ENCODE measurements at regions not wholly inside any gene's neighbourhood (a gene's known extent, or its start where the extent isn't known, plus 50 kb on each side); places are given as distances from the start of the nearest gene placed in this dataset.

DNA sequence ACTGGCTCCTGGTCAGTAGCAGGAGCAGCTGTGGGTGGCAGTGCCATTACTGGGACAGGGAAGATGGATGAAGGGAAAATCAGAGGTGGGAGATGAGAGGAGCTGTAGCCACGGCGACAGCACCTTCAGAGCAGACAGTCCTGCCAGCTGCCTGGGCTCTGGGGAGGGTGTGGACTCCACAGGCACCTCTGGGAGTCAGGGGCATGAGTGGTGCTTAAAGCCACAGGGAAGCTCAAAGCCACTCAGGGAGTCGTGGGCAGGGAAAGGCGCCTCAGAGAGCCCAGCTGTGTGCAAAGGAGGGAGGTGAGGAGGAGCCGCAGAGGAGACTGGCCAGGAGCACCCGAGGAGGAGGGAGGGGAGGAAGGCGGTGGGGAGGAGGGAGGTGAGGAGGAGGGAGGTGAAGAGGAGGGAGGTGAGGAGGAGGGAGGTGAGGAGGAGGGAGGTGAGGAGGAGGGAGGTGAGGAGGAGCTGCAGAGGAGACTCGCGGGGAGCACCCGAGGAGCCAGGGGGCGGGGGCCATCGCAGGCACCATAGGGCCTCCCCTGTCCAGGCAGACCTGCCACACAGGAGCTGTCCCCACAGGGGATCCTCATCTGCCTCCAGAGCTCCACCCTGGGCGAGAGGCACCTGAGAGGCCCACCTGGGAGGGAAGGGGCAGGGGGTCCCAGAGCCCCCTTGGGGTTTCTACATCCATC lies 977.6 kb downstream of the BRD1 start:
- Histone ChIP-seq H3K9me3 (no peaks in the 10 kb centered on the region), H3K4me3 (no peak overlapping the region), H3K4me1 (no peaks in the 10 kb centered on the region), H3K27ac (no peak overlapping the region), H3K36me3 (no peaks in the 10 kb centered on the region), H3K27me3 (peaks cover 0 to 29% (median 0%) of the 10 kb centered on the region in 4 donors)
- TF ChIP-seq CTCF (IDR thresholded peaks at IDR 0.05) (no peak), POLR2A (IDR thresholded peaks at IDR 0.05) (no peak)
- 50 to 59% methylated on average over 11 to 12 of the region's 13 CpGs for WGBS, 2 donors
- DNase-seq, result no peak
- intact Hi-C loops (cut with DNase I), result no loop called here

DNA sequence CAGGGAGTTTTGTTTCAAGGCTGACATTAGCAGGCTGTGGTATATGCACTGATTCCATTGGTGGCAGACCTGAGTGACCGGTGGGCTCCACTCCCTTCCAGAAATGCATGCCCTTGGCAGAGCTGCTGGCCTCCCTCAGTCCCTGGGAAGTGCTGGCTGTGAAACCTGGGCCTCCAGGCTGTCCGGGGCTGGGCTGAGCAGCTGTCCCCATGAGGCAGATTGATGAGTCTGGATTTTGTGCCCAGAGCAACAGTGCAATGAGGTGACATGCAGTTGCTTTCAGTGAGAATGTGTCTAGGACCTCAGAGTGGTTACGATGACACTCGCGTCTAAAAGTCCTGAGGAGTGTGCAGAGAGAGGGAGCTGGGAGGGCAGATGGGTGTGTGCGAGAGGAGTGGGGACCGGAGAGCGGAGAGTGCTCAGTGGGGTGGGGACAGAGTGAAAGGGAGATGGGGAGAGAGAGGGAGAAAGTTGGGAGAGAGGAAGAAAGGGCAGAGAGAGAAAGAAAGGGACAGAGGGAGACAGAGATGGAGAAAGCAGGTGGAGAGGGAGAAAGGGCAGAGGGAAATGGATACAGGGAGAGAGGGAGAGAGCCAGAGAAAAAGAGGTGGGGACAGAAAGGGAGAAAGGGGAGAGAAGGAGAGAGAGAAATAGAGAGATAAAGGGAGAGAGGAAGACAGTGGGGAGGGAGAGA lies 978.3 kb downstream of the BRD1 start:
- WGBS, 2 donors, result 53 to 71% methylated on average over 6 of the region's 8 CpGs
- H3K27me3 ChIP-seq, result peaks cover 0 to 36% (median 0%) of the 10 kb centered on the region in 4 donors
- no peak overlapping the region for H3K4me3 ChIP-seq
- no peaks in the 10 kb centered on the region for H3K4me1 ChIP-seq
- intact Hi-C loops (cut with DNase I), result no loop called here
- DNase-seq, result no peak
- no peaks in the 10 kb centered on the region for H3K36me3 ChIP-seq
- no peak overlapping the region for H3K27ac ChIP-seq
- TF ChIP-seq POLR2A (IDR thresholded peaks at IDR 0.05), result no peak
- TF ChIP-seq CTCF (IDR thresholded peaks at IDR 0.05), result no peak
- no peaks in the 10 kb centered on the region for H3K9me3 ChIP-seq

DNA sequence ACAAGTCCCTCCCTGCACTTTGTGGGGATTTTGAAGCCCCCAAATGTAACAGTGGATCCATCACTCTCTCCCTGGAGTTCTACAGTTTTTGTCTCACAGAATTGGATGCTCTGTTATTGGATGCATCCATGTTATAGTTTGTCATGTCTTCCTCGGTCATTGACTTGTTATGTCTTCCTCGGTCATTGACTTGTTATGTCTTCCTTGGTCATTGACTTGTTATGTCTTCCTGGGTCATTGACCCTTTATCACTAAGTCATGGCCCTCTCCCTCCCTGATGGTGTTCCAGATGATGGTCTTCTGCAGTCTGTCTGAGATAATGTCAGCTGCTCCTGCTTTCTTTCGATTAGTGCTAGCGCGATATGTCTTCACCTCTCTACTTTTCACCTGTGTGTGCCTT lies 981.5 kb downstream of the BRD1 start:
- no peaks in the 10 kb centered on the region for H3K36me3 ChIP-seq
- H3K27me3 ChIP-seq, result peaks cover 0 to 45% (median 0%) of the 10 kb centered on the region in 4 donors
- H3K4me1 ChIP-seq, result no peaks in the 10 kb centered on the region
- H3K9me3 ChIP-seq, result no peaks in the 10 kb centered on the region
- WGBS, 2 donors, result 70 to 82% methylated on average over 5 of the region's 5 CpGs
- no peak overlapping the region for H3K27ac ChIP-seq
- intact Hi-C loops (cut with DNase I), result no loop called here
- H3K4me3 ChIP-seq, result no peak overlapping the region
- DNase-seq, result no peak
- TF ChIP-seq CTCF (IDR thresholded peaks at IDR 0.05) (no peak), POLR2A (IDR thresholded peaks at IDR 0.05) (no peak)

- no peaks in the 10 kb centered on the region for H3K9me3 ChIP-seq
- 64 to 72% methylated on average over 3 to 6 of the region's 29 CpGs for WGBS, 2 donors
- intact Hi-C loops (cut with DNase I), result no loop called here
- H3K4me1 ChIP-seq, result no peaks in the 10 kb centered on the region
- no peaks in the 10 kb centered on the region for H3K36me3 ChIP-seq
- no peak overlapping the region for H3K4me3 ChIP-seq
- no peak for DNase-seq
- TF ChIP-seq POLR2A (IDR thresholded peaks at IDR 0.05) (no peak), CTCF (IDR thresholded peaks at IDR 0.05) (no peak)
- peaks cover 0 to 41% (median 0%) of the 10 kb centered on the region in 4 donors for H3K27me3 ChIP-seq
- H3K27ac ChIP-seq, result no peak overlapping the region
Observed at GRCh38 chr22:48845356-48845936, 982.2 kb downstream of the BRD1 start.

GRCh38 chr22:48844056-48844675 lies 983.5 kb downstream of the BRD1 start:
- Histone ChIP-seq H3K27ac (no peak overlapping the region), H3K27me3 (peaks cover 0 to 50% (median 0%) of the 10 kb centered on the region in 4 donors), H3K9me3 (no peaks in the 10 kb centered on the region), H3K4me3 (no peak overlapping the region), H3K36me3 (no peaks in the 10 kb centered on the region), H3K4me1 (no peaks in the 10 kb centered on the region)
- TF ChIP-seq CTCF (IDR thresholded peaks at IDR 0.05) (no peak), POLR2A (IDR thresholded peaks at IDR 0.05) (no peak)
- 73 to 74% methylated on average over 15 to 20 of the region's 20 CpGs for WGBS, 2 donors
- intact Hi-C loops (cut with DNase I), result no loop called here
- no peak for DNase-seq

Measured in esophagus squamous epithelium (tissue), 5 donors.